GM12891 (cell line): ENCODE measurements at regions not wholly inside any gene's neighbourhood (a gene's known extent, or its start where the extent isn't known, plus 50 kb on each side); places are given as distances from the start of the nearest gene placed in this dataset.

ENCODE experiments used
- DNase-seq: peaks from one replicate; pipeline ENCODE4 v3.0.0; 2011; ENCODE audit warnings: low spot score; ENCODE audit not compliant: insufficient read length
- FAIRE-seq: peaks from 2 replicates; lab custom pipeline; 2011; peaks lifted over from hg19 to GRCh38; lab: Jason Lieb, UNC
- PAX5 ChIP-seq: IDR thresholded peaks from 2 replicates; pipeline ENCODE4 v1.6.1; 2011; ENCODE audit warnings: low read length, moderate library complexity, mild to moderate bottlenecking; ENCODE audit not compliant: insufficient read depth, severe bottlenecking
- POLR2A ChIP-seq: IDR thresholded peaks from 2 replicates; pipeline ENCODE4 v1.6.1; 2011; ENCODE audit warnings: low read depth, low read length, control low read depth
- POLR2AphosphoS5 ChIP-seq: IDR thresholded peaks from 2 replicates; pipeline ENCODE4 v1.6.1; 2011; ENCODE audit warnings: low read depth, low read length, control low read depth
- POU2F2 ChIP-seq: IDR thresholded peaks from 2 replicates; pipeline ENCODE4 v1.6.1; 2011; ENCODE audit warnings: low read depth, mild to moderate bottlenecking, control low read depth, low read length, moderate library complexity
- SPI1 ChIP-seq: IDR thresholded peaks from 2 replicates; pipeline ENCODE4 v1.6.1; 2011; ENCODE audit warnings: low read depth, low read length, control low read depth
- TAF1 ChIP-seq: IDR thresholded peaks from 2 replicates; pipeline ENCODE4 v1.6.1; 2011; ENCODE audit warnings: low read depth, low read length, control low read depth

DNA sequence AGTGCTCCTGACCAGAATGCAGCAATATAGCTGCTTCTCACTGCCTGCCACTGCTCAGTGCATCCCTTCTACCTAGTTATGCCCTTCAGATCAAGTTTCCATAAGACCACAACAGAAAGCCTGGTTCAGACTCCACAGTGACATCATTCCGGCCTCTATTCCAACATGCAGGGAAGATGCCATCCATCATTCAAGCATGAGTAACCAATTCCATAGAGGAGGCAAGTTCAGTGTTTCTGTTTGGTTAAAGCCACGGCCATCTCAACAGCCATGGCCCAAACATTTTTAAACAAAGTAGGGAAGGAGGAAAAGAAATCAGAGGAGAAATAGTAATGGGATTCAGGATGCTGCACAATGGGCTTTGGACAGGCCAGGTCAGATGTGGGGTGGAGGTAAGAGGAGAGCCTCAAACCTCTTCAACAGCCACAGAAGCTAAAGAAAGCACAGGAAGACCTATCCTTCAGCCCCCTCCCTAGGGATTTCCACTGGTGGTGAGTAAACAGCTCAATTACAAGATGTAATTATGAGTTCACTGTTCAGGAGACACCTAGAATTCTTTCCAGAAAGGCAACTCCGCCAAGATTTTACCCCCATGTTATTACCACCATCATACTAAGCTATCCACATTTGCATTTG lies 484.9 kb downstream of the SETD4 start:
- no peak for FAIRE-seq
- DNase-seq, result no peak
- TF ChIP-seq SPI1, result no peak
- TF ChIP-seq TAF1, result no peak
- no peak for TF ChIP-seq POU2F2

DNA sequence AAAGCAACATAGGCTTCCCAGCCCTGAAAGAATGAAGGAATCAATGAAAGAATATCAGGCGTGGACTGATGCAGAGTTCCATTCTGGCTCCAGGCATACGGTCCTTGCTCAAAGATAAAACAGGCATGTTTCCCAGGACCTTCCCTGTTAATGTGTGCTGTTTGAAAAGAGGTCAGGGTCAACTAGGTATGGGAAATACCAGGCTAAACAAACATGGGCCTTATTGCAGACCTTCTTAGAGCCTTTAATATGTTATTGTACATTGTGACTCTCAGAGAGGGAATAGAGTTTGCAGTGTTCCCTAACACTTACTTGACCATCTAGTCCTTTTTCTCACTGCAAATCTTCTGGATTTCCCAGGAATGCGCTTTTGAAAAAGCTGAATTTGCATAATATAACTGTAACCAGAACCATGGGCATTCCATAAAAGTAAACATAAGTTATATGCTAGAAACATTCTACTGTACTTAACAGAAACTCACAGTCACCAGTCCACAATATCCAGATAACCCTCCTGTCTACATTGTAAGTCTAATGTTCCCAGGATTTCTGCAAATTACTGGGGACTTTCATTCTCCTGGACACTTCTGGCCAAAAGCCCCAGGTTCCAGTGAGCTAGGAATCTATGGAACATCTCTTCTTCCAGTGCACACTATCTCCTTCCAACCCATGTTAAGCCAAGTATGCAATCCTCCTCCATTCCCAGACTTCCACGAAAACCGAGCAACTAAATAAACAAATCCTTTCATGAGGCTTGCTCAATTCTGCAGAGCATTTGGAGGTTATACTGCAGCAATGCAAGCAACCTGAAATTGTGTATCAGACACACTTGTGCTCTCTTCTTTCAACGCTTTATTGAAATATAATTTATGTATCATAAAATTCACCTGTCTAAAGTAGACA lies 486.6 kb downstream of the SETD4 start:
- no peak for FAIRE-seq
- TF ChIP-seq TAF1 (no peak), POU2F2 (no peak), POLR2A (no peak), POLR2AphosphoS5 (no peak)

DNA sequence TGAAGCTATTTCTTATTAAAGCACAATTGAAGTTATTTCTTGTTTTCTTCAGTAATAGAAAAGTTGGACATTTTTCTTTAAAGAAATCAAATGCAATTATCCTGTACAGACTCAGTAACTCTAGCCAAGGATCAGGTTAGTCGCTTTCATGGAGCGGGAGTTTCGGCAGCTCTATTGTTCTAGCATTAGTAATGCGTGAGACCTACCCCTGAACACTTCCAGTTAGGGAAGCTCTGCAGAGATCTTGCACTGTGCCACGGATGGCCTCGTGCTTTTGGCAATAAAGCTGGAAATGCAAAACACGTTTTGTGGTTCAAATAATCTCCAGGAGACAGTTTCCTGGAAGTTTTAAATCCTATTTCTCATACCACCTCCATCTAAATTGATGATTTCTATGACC lies 488.4 kb downstream of the SETD4 start:
- TF ChIP-seq TAF1 (no peak), PAX5 (no peak), POLR2A (no peak), POU2F2 (no peak), SPI1 (no peak), POLR2AphosphoS5 (no peak)
- no peak for DNase-seq
- FAIRE-seq, result no peak

More for the DNA sequence above, 486.6 kb downstream of the SETD4 start:
- no peak for DNase-seq

DNA sequence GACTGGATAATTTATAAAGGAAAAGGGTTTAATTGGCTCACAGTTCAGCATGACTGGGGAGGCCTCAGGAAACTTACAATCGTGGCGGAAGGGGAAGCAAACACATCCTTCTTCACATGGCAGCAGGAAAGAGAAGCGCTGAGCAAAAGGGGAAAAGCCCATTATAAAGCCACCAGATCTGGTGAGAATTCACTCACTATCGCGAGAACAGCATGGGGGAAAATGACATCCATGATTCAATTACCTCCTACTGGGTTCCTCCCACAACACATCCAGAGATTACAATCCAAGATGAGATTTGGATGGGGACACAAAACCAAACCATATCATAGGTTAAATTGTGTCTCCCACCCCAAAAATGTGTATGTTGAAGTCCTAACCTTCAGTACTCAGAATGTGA lies 491.7 kb downstream of the SETD4 start:
- DNase-seq (no peak), FAIRE-seq (no peak)
- TF ChIP-seq TAF1 (no peak), SPI1 (no peak), POLR2AphosphoS5 (no peak), POU2F2 (no peak), PAX5 (no peak), POLR2A (no peak)

DNA sequence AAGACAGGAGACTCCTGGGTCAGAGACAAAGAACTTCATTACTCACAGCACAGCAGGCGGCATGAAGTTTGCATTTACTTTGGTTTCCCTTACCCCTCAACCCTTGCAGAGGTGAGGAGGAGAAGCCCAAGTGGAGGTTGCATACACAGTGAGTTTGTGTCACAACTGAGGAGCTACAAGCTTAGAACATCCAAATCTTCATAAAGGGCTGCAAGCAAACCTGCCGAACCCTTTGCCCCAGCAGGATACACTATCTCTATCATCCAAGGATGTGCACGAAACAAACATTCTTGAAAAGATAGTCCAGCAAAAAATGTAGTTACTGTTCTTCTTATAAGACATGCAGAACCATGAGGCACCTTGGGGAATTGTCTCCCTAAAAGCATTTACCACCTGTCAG lies 493.5 kb downstream of the SETD4 start:
- DNase-seq, result no peak
- no peak for TF ChIP-seq POLR2AphosphoS5
- TF ChIP-seq PAX5, result no peak
- TF ChIP-seq POU2F2, result no peak
- TF ChIP-seq POLR2A, result no peak
- TF ChIP-seq TAF1, result no peak
- TF ChIP-seq SPI1, result no peak
- FAIRE-seq, result no peak

DNA sequence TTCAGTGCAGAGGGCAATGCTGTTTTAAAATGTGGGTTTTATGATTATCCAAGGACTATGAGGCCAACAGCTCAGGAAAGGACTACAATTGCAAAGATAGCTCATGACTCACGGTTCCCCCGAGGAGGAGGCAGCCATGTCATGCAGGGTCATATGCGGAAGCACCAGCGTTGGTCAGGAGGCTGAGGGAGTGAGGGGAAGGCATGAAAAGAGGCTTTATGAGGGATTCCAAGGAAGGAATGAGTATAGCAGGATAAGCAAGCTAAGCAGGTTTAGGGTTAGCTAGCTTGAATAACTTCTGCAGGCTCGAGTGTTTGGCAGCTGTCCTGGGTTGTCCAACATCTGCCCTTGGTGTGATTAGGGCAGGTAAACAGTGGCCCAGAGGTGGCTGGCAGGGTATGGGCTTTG lies 495.1 kb downstream of the SETD4 start:
- DNase-seq (no peak), FAIRE-seq (no peak)
- no peak for TF ChIP-seq POU2F2
- no peak for TF ChIP-seq POLR2AphosphoS5
- TF ChIP-seq TAF1, result no peak
- TF ChIP-seq PAX5, result no peak
- no peak for TF ChIP-seq SPI1
- no peak for TF ChIP-seq POLR2A

DNA sequence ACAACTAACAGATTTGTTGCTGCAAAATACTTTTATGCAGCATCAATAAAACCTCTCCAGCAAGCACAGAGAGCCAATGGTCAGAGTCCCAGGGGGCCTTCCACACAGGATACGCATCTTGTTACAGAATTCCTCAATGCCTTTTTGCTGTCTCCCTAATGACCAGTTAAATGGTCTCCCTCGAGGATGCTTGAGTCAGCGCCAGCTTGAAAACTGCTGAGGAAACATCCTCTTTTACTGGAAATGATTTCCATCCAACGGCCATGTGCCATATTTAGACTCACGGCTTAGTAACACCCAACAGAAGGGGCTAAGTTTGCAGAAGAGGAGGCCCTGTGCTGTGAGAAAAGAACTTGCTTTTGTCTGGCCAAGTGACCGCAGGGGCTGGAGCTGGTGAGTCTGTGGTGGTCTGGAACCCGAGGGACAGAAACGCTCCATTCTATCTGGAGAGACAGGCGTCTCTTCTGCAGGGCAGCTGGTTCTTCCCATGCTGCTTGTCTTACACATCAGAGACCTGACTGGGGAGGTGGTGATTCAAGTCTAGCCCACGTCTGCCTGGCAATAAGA lies 496.4 kb downstream of the SETD4 start:
- TF ChIP-seq POLR2A (no peak), POLR2AphosphoS5 (no peak), SPI1 (no peak), POU2F2 (no peak), PAX5 (no peak), TAF1 (no peak)
- DNase-seq (no peak), FAIRE-seq (no peak)

DNA sequence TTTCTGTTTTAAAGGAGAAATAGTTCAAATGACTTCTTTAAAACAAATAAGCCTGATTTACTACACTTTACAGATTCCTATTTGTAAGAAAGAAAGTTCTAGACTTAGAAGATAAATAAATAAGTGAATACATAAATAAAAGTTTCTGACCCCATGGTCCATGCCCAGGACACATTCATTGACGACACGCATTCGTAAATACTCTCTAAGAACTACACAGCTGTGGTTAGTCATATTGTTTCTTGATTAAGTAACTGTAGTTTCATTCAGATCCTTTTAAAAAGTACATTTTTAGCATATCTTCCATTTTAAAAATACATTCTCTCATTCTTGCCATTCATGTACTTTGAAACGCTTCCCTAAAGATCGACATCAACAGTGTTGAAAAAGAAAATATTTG lies 497.4 kb downstream of the SETD4 start:
- no peak for DNase-seq
- FAIRE-seq, result no peak
- TF ChIP-seq SPI1 (no peak), PAX5 (no peak), TAF1 (no peak)

DNA sequence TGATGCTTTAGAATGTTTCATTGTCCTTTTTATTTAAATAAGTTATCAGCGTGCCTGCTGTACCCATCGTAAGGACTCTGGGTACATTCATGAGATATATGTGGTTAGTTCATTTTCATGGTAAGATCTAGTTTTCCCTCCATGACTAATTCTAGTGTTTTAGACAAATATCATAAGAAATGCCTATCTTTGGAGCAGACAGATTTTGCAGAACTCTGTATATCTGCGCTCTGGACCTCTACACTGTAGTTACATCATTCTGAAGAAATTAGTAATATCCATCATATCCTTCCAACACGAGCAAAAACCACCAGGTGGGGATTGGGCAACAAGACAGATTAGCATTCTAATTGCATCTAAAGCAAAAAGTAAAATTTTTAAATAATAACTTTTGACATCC lies 499.2 kb downstream of the SETD4 start:
- TF ChIP-seq POU2F2 (no peak), PAX5 (no peak), SPI1 (no peak), POLR2AphosphoS5 (no peak), POLR2A (no peak), TAF1 (no peak)
- DNase-seq (no peak), FAIRE-seq (no peak)

DNA sequence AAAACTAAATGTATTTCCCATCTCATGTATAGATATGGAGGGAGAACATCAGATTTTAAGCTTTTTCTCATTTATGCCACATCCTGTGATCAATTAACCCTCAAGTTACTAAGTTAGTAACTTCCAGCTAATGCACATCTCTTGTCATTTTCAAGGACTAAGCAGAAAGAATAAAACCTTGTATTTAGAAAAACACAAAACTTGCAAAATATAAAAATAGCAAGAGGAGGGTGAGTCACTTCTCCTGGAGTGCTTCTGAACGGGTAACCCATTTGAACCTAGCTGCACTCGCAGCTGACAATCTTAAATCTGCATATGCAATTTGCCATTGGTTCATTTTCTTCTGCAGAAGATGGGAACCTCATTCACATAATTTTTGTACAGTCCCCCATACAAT lies 500.5 kb downstream of the SETD4 start:
- TF ChIP-seq TAF1, result no peak
- DNase-seq (no peak), FAIRE-seq (no peak)
